Heart right ventricle (tissue), 16 donors: ENCODE measurements at regions not wholly inside any gene's neighbourhood (a gene's known extent, or its start where the extent isn't known, plus 50 kb on each side); places are given as distances from the start of the nearest gene placed in this dataset.
A peak's percentile ranks its signal among the peaks of the same experiment; 100 is the strongest.

ENCODE experiments used
- ATAC-seq, 8 donors: fragments of 200-7000 bp; cut with Tn5 transposase; one replicate each; pipeline ENCODE4 v1.9.1; 2020; ENCODE audit warnings: mild to moderate bottlenecking in 8 of 8, moderate library complexity in 8 of 8, moderate number of reproducible peaks in 1 of 8
- DNase-seq, 2 donors: peaks; one replicate each; pipeline ENCODE4 v3.0.0-alpha.2; 2020
- H3K27ac ChIP-seq, 10 donors: fragments of 200-600 bp; sonication (generic) in 2 of 10; one replicate each; pipeline versions ENCODE4 v1.5.0 to v1.8.0; 2020 to 2022; ENCODE audit warnings: mild to moderate bottlenecking in 3 of 10
- H3K27me3 ChIP-seq, 7 donors: fragments of 200-600 bp; one replicate each; pipeline ENCODE4 v1.8.0; 2021 to 2022; ENCODE audit warnings: mild to moderate bottlenecking in 2 of 7
- H3K36me3 ChIP-seq, 9 donors: fragments of 200-600 bp; sonication (generic) in 1 of 9; one replicate each; pipeline versions ENCODE4 v1.5.0 to v1.8.0; 2020 to 2022; ENCODE audit warnings: mild to moderate bottlenecking in 2 of 9
- H3K4me1 ChIP-seq, 9 donors: fragments of 200-600 bp; sonication (generic) in 1 of 9; one replicate each; pipeline versions ENCODE4 v1.5.0 to v1.8.0; 2020 to 2022; ENCODE audit warnings: mild to moderate bottlenecking in 4 of 9
- H3K4me3 ChIP-seq, 10 donors: fragments of 200-600 bp; sonication (generic) in 2 of 10; one replicate each; pipeline versions ENCODE4 v1.5.0 to v1.8.0; 2020 to 2022; ENCODE audit warnings: mild to moderate bottlenecking in 7 of 10, moderate library complexity in 2 of 10
- H3K9me3 ChIP-seq, 11 donors: fragments of 200-600 bp in 10 of 11; sonication (generic) in 2 of 11; one replicate each; pipeline versions ENCODE4 v1.5.0 to v1.8.0; 2013 to 2022; ENCODE audit warnings: mild to moderate bottlenecking in 2 of 11, control low read depth in 1 of 11, moderate library complexity in 1 of 11
- WGBS, 2 donors: extraction: QIAGEN DNeasy Blood & Tissue Kit; methylation state at CpG; one replicate each; pipeline ENCODE4 v1.1.7; 2013; ENCODE audit warnings: inconsistent platforms in 1 of 2; 5-methylcytosine and 5-hydroxymethylcytosine counted together
- intact Hi-C, 10 donors: fragments of 100-400 bp; cut with DNase I; formaldehyde crosslinking; loops; one replicate each; pipeline versions ENCODE4 v1.11.1 to v1.14.2; 2022
- TF ChIP-seq, protein P1 (sequence below), 9 donors: fragments of 200-600 bp; sonication (generic) in 2 of 9; IDR thresholded peaks; one replicate each; pipeline versions ENCODE4 v1.5.0 to v1.8.0; 2021 to 2022; ENCODE audit warnings: antibody characterized with exemption in 9 of 9, mild to moderate bottlenecking in 5 of 9, moderate library complexity in 1 of 9
- donor health status: Arrhythmogenic right ventricular cardiomyopathy.
- donor health status: ischemic (EF 13 %, LVEDD 7.1; RV severe dilation, severe dysfunction).
- donor health status: healthy with polysubstance abuse.
- donor health status: DM: no; HTN: yes; CAD: no.
- donor health status: DM: no; HTN: no; CAD: no.
- donor health status: ischemic (EF 25% LVEDD 6.9; RV normal size, moderate dysfunction).
- donor health status: ischemic (EF 25% LVEDD 5.7; RV mildly dilated, moderate dysfunction).
- donor health status: healthy.
- donor health status: DM: yes; HTN: yes; CAD: no.
- donor health status: Ischemic cardiomyopathy.
- donor health status: ischemic (EF 35%, LVEDD 5.7; RV mildly dilated, moderate dysfunction).
- donor health status: nonischemic (EF 11% LVEDD 7.7; RV severe dilation, severe dysfunction).
- donor health status: DM: yes; HTN: yes; CAD: no.
- donor health status: PGD.
- donor health status: ischemic (EF 29% LVEDD 5.4; RV normal size, mild dysfunction).
- donor health status: nonischemic (EF 23%, LVEDD 6.1; RV moderate dilation, normal function).

DNA sequence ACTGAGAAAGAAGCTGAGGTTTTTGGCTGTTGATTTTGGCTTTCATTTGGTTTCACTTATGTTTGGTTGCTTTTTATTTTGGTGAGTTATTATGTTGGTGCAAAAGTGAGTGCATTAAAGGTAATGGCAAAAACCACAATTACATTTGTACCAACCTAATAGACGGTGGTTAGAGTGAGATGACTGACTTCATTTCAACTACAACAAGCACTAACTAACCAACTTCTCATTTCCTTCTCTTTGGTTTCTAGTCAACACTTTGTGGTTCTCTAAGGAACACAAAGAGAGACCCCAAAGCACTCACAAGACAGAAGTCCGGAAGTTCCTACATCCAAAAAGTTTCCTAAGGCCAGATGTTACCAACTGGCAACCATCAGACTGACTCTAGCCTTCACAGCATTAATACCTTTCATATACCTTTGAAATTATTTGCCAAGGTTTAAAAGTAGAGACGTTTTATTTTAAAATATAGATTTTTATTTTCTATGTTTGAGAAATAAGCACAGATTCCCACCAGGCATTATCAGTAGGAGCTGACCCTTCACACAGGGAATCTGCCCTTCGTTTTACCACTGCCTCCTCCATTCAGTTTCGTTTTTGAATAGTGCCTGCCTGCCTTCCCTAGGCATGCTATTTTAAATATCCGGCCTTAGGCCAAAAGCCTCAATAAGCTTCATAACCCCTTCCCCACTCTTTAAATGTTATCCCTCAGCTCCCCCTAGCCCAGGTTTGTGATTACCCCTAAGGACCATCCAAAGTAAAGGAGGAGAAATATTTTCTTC, 301.1 kb upstream of the PTGER4 start:
- Histone ChIP-seq H3K27me3 (no peaks in the 10 kb centered on the region), H3K27ac (peak overlapping the region in 1 of 10 donors; percentile 16), H3K36me3 (no peaks in the 10 kb centered on the region), H3K4me1 (peaks cover 0 to 25% (median 0%) of the 10 kb centered on the region in 9 donors), H3K4me3 (no peak overlapping the region), H3K9me3 (peaks cover 0 to 7% (median 0%) of the 10 kb centered on the region in 11 donors)
- intact Hi-C loops = no loop called here
- 79 to 82% methylated on average over 6 of the region's 6 CpGs for WGBS, 2 donors
- TF ChIP-seq, protein P1, sequence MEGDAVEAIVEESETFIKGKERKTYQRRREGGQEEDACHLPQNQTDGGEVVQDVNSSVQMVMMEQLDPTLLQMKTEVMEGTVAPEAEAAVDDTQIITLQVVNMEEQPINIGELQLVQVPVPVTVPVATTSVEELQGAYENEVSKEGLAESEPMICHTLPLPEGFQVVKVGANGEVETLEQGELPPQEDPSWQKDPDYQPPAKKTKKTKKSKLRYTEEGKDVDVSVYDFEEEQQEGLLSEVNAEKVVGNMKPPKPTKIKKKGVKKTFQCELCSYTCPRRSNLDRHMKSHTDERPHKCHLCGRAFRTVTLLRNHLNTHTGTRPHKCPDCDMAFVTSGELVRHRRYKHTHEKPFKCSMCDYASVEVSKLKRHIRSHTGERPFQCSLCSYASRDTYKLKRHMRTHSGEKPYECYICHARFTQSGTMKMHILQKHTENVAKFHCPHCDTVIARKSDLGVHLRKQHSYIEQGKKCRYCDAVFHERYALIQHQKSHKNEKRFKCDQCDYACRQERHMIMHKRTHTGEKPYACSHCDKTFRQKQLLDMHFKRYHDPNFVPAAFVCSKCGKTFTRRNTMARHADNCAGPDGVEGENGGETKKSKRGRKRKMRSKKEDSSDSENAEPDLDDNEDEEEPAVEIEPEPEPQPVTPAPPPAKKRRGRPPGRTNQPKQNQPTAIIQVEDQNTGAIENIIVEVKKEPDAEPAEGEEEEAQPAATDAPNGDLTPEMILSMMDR (IDR thresholded peaks at IDR 0.05) = no peak
- ATAC-seq = peak in 2 of 8 donors; percentile 22 to 58
- DNase-seq = no peak

DNA sequence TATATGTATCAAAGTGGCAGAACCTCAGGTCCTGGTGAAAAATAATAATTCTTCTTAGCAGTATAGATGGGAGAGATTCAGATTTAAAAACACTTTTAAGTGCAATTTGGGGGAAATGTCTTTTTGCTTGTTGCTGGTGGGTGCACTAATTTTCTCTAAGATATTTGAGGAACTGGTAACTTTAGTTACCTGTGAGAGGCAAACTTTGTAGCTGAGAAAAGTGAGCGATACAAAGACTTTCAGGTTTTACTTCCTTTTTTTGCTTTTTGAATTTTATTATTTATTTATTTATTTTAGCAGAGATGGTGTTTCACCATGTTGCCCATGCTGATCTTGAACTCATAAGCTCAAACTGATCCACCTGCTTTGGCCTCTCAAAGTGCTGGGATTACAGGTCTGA, 303.1 kb upstream of the PTGER4 start:
- intact Hi-C loops = no loop called here
- Histone ChIP-seq H3K4me1 (peaks cover 0 to 21% (median 0%) of the 10 kb centered on the region in 9 donors), H3K4me3 (no peak overlapping the region), H3K27me3 (no peaks in the 10 kb centered on the region), H3K27ac (no peak overlapping the region), H3K36me3 (no peaks in the 10 kb centered on the region), H3K9me3 (peaks cover 0 to 7% (median 0%) of the 10 kb centered on the region in 11 donors)
- no peak for ATAC-seq
- WGBS, 2 donors = 92 to 98% methylated on average over 1 of the region's 1 CpG
- TF ChIP-seq, protein P1 (IDR thresholded peaks at IDR 0.05) = no peak
- no peak for DNase-seq

DNA sequence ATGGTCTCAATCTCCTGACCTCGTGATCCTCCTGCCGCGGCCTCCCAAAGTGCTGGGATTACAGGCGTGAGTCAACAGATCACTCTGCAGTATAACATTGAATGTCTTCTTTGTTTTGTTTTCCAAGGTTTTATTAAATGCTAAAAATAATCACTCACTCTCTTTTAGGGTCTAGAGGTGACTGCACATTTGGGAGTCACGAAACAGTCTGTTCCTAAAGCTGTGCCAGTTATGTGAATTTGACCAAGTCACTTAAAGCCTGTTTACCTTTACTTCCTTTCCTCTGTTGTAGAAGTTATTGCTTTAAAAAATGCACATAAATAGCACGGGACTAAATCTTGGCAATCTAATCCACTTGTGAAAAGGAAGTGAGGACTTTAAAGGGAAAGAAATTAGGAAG, 304.9 kb upstream of the PTGER4 start:
- no peaks in the 10 kb centered on the region for H3K27me3 ChIP-seq
- TF ChIP-seq, protein P1 (IDR thresholded peaks at IDR 0.05) = no peak
- intact Hi-C loops = no loop called here
- WGBS, 2 donors = 60 to 61% methylated on average over 6 of the region's 6 CpGs
- H3K4me1 ChIP-seq = peaks cover 0 to 21% (median 0%) of the 10 kb centered on the region in 9 donors
- peaks cover 0 to 17% (median 0%) of the 10 kb centered on the region in 11 donors for H3K9me3 ChIP-seq
- no peaks in the 10 kb centered on the region for H3K36me3 ChIP-seq
- peak in 1 of 8 donors; percentile 20 for ATAC-seq
- H3K4me3 ChIP-seq = no peak overlapping the region
- peak overlapping the region in 1 of 10 donors; percentile 57 for H3K27ac ChIP-seq
- DNase-seq = no peak

DNA sequence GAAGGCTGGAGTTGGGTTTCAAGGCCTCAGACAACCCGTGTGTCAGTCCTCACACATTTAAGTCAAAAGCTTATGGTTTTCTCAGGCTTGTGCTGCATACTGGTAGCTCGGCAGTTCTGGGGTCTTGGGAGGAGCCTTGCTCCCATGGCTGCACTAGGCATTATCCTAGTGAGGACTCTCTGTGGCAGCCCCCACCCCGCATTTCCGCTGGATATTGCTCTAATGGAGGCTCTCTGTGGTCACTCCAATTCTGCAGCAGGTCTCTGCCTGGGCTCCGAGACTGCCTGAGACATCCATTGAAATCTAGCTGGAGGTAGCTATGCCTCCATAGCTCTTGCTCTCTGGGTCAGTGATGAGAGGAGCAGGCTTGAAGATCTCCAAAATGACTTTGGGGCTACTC, 311.5 kb upstream of the PTGER4 start:
- TF ChIP-seq, protein P1 (IDR thresholded peaks at IDR 0.05) = no peak
- Histone ChIP-seq H3K4me1 (peaks cover 0 to 12% (median 0%) of the 10 kb centered on the region in 9 donors), H3K4me3 (no peak overlapping the region), H3K36me3 (no peaks in the 10 kb centered on the region), H3K27ac (no peak overlapping the region), H3K9me3 (peaks cover 0 to 14% (median 0%) of the 10 kb centered on the region in 11 donors), H3K27me3 (no peaks in the 10 kb centered on the region)
- ATAC-seq (no peak), DNase-seq (no peak)
- intact Hi-C loops = no loop called here
- 92 to 96% methylated on average over 5 of the region's 5 CpGs for WGBS, 2 donors
